HG03159 (cell line): ENCODE measurements at regions not wholly inside any gene's neighbourhood (a gene's known extent, or its start where the extent isn't known, plus 50 kb on each side); places are given as distances from the start of the nearest gene placed in this dataset.

ENCODE experiments used
- ATAC-seq: cut with Tn5 transposase; IDR thresholded peaks from one replicate; pipeline ENCODE4 v1.9.1; 2021; ENCODE audit warnings: mild to moderate bottlenecking, moderate library complexity; ENCODE audit not compliant: unreplicated experiment

GRCh38 chr9:13719981-13720676, 440.6 kb upstream of the MPDZ start:
- ATAC-seq, result no peak

GRCh38 chr9:13719446-13719845, 440.0 kb upstream of the MPDZ start:
- no peak for ATAC-seq

- ATAC-seq, result no peak
Observed at GRCh38 chr9:13718539-13718938, 439.0 kb upstream of the MPDZ start.

DNA sequence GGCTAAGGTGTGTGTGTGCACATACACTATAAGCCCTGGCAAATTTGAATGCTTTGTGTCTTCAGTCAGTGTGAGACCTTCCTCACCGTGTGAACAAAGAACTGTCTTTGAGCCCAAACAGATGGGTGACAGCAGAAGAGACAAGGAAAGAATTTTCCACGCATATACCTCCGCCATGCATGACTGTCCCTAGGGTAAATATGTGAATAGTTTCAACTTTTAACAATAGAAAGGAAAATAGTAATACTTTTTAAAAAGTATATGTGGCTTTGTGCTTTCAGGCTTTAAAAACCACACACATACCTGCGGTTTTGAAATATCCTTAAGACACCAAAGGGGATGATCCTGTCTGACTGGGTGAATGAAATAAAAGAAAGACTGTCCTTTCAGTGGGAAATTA, 438.6 kb upstream of the MPDZ start:
- ATAC-seq, result no peak

- no peak for ATAC-seq
Observed at GRCh38 chr9:13717322-13718054, 438.0 kb upstream of the MPDZ start.

GRCh38 chr9:13716601-13717321, 437.3 kb upstream of the MPDZ start:
- ATAC-seq, result no peak

DNA sequence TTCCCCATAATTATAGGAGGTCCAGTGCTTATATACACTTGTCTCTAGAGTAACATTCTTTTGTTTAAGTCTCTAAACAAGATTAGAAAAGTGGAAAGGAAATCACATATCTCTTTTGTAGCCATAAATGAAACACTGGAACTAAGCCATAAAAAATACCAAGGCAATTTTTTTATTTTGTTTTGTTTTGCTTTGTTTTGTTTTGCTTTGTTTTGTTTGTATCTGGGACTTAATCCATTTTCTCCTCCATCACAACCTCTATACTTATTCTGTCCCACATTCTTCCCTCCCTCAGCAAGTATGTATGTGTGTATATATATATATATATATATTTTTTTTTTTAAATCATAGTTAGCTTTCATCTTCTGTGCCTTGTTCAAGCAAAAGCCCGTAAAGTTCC, 436.6 kb upstream of the MPDZ start:
- ATAC-seq, result no peak

GRCh38 chr9:13715430-13715829, 435.9 kb upstream of the MPDZ start:
- ATAC-seq, result no peak

DNA sequence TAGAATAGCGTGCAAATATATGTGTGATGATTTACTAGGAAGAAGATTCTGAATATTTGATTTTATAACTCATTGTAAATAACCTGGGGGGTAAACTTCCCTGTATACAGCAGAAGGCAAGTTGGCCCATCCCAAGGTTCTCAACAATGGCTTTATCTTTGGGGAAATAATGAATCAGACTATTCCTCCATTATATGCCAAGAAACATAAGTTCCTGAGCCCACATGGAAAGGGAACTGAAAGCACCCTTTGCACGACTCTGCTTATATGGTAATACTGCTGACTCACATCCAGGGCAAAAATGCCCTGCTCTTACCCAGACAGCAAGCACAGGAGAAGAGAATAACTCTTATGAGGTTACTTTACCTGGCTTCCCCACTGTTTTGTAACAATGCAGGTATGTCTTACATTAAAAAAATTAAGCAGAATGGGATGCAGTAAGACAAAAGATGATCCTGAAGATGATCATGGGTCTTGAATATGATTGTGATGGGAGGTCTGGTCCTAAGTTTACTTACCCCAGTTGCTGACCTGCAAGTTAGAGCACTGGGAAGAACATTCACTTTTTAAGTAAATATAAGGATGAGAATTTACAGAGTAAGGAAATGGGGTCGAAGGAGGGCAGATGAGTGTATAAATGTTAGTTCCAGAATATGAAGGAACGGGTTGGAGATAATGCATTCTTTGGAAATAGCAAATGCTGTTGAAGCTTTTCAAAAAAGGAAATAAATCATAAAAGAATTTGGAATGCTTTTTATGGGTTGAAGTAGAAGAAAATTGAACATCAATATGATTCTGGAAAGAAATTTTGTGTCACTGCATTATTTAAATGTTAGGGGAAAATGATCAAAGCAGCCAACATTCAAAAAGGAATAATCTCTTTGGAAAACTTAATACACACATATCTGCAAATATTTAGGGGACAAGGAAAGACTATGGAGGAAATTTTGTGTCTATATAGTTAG, 428.4 kb upstream of the MPDZ start:
- no peak for ATAC-seq

GRCh38 chr9:13705918-13706317, 426.4 kb upstream of the MPDZ start:
- ATAC-seq, result no peak

- no peak for ATAC-seq
Observed at GRCh38 chr9:13705373-13705772, 425.9 kb upstream of the MPDZ start.

GRCh38 chr9:13690595-13690994, 411.1 kb upstream of the MPDZ start:
- ATAC-seq, result no peak

GRCh38 chr9:13689925-13690324, 410.4 kb upstream of the MPDZ start:
- ATAC-seq, result no peak

- no peak for ATAC-seq
Observed at GRCh38 chr9:13688990-13689600, 409.6 kb upstream of the MPDZ start.

DNA sequence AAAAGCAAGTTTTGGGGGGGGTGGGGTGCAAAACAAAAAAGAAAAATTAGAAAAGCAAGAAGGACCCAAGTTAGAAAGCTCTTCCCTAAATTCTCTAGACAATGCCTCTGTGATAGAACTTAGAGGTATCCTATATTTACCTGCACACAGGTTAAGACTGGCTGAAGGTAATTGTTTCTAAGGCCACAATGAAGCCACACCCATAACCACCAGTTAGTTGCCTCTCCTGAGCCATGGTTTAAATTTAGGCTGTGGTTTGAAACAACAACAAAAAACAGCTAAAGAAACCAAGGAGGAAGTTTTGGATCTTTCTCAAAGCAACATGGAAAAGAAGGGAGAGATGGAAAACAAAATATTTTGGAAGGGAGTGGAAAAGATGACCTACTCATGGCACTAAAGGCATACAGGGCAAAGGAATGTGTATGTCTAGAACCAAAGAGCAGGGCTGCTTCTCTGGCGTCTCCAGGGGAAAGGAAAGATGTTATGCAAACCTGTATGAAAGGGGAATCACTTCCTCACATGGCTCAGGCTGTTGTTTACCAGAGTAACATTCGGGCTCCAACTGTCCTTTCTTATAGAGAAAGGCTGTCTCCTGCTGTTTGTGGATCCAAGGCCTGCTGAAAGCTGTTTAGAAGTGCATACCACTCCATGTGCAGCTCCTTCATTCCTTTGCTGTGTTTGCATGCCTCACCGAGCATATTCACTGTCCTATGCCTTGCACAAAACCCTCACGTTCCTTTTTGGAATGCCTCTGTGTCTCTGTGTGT, 408.9 kb upstream of the MPDZ start:
- no peak for ATAC-seq

GRCh38 chr9:13684656-13685055, 405.2 kb upstream of the MPDZ start:
- no peak for ATAC-seq

DNA sequence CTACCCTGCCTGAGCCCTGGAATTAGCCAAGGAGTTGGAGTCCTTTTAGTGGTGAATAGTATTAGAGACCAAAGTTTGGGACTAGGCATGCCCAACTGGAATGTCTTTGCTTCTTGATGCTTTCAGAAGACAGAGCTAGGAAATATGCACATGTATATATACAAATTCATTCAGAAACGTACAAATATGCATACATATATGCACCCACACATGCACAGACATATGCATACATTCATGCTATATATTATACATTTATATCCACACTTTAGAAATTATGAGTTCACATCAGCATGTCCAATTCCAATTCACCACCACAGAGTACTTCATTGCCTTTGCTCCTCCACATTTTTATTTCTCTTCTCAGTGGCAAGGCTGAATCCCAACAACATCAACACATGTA, 398.3 kb upstream of the MPDZ start:
- no peak for ATAC-seq

- no peak for ATAC-seq
Observed at GRCh38 chr9:13675638-13676000, 396.1 kb upstream of the MPDZ start.

DNA sequence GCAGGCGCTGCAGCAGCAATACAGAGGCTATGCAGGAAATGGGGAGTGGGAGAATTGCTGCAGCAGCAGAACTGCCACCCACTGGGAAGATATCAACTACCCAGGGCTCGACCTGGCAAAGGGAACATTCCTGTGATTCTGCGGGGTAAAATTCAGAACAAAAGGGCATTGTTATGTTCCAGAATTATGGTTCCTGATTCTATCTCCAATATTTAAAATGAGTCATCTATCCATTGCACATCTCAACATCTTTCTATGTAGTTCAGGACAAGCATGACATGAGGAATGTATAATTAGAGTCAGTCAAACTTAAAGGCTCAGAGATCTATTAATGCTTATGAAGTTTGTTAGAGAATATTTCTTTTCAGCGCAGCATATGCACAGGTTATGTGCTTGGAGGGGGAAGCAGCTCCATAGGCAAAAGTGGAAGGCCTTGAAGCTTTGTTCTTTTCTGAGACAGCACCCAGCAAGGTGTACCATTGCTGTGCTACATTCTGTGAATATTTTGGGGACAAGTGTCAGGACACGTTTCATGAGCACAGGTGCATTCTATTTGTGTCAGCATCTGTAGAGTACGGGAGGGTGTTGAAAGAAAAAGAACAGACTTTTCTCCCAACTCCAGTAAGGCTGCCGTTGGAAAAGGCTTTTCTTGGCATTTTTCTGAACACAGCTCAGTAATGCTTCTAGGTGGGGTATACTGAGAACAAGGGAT, 395.6 kb upstream of the MPDZ start:
- no peak for ATAC-seq
